ENCODE measurements at regions not wholly inside any gene's neighbourhood (a gene's known extent, or its start where the extent isn't known, plus 50 kb on each side); places are given as distances from the start of the nearest gene placed in this dataset.

DNA sequence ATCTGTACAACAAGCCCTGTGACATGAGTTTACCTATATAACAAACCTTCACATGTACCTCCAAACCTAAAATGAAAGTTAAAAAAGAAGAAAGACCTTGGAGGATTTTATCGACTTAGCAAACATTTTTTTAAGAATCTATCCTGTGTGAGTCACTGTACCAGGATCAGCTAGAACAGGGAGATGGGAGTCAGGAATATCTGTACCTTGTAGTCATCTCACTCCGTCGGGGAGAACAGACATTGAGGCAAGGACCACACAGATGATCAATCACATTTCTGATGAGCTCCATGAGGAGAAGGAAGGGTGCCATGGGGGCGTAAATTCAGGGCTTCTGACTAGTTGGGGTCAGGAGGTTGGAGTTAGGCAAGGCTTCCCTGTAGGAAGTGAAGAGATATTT lies 310.6 kb downstream of the VRK1 start:
- TF ChIP-seq POLR2A (IDR thresholded peaks at IDR 0.05; ENCODE audit: low read depth, low read length) (no peak), POLR2AphosphoS5 (IDR thresholded peaks at IDR 0.05; ENCODE audit: low read depth, low read length) (no peak), TAF1 (IDR thresholded peaks at IDR 0.05; ENCODE audit: low read depth, low read length) (no peak)

All from GM12891 (cell line).